HEK293 (cell line): ENCODE measurements at regions not wholly inside any gene's neighbourhood (a gene's known extent, or its start where the extent isn't known, plus 50 kb on each side); places are given as distances from the start of the nearest gene placed in this dataset.

Experiments used
- CTCF ChIA-PET: fragments of 350-600 bp; formaldehyde crosslinking; extraction: SDS; loops from one replicate; lab custom pipeline; 2021; ENCODE audit warnings: antibody characterized with exemption; lab: Yijun Ruan, JAX
- POLR2A ChIA-PET: fragments of 300-600 bp; formaldehyde crosslinking; extraction: SDS; loops from one replicate; lab custom pipeline; 2020; ENCODE audit warnings: antibody characterized with exemption, inconsistent platforms; lab: Yijun Ruan, JAX
- H3K27ac ChIP-seq: fragments of 200-500 bp; sonication (Bioruptor generic); 2 replicates; pipeline ENCODE4 v1.5.1; 2014; ENCODE audit warnings: low read depth, low read length, control low read depth, inconsistent platforms; ENCODE audit errors: extremely low read depth
- H3K36me3 ChIP-seq, 2 experiments: fragments of 200-500 bp in 1 of 2; sonication (Bioruptor generic) in 1 of 2; 1 replicate in 1 of 2; 2 replicates in 1 of 2; pipeline ENCODE4 v1.5.1; 2014 to 2017; ENCODE audit warnings: inconsistent platforms in 2 of 2, low read length in 2 of 2; ENCODE audit not compliant: control insufficient read depth in 2 of 2, insufficient read depth in 1 of 2
- H3K4me1 ChIP-seq: fragments of 200-500 bp; sonication (Bioruptor generic); 2 replicates; pipeline ENCODE4 v1.5.1; 2014; ENCODE audit warnings: mild to moderate bottlenecking, low read length, inconsistent platforms; ENCODE audit not compliant: control insufficient read depth, insufficient read depth
- H3K4me3 ChIP-seq: 2 replicates; pipeline ENCODE4 v1.5.1; 2011; ENCODE audit warnings: low read depth, mild to moderate bottlenecking, control low read depth, low read length, moderate library complexity
- H3K9me3 ChIP-seq: fragments of 200-500 bp; sonication (Bioruptor generic); 2 replicates; pipeline ENCODE4 v1.5.1; 2014; ENCODE audit warnings: low read depth, low read length, inconsistent platforms; ENCODE audit not compliant: control insufficient read depth, insufficient read depth
- GFI1B ChIP-seq: fragments of 450-650 bp; formaldehyde crosslinking; IDR thresholded peaks from 2 replicates; pipeline ENCODE4 v1.5.1; 2016; ENCODE audit warnings: missing biosample characterization, missing genetic modification characterization
- SALL2 ChIP-seq: fragments of 450-650 bp; formaldehyde crosslinking; IDR thresholded peaks from 2 replicates; pipeline ENCODE4 v1.5.0; 2017; ENCODE audit warnings: missing biosample characterization, mild to moderate bottlenecking, missing genetic modification characterization, borderline replicate concordance
- SCRT2 ChIP-seq: fragments of 450-650 bp; formaldehyde crosslinking; IDR thresholded peaks from 2 replicates; pipeline ENCODE4 v1.5.1; 2016; ENCODE audit warnings: missing biosample characterization, missing genetic modification characterization
- ZBTB1 ChIP-seq: fragments of 450-650 bp; formaldehyde crosslinking; IDR thresholded peaks from 2 replicates; pipeline ENCODE4 v1.5.1; 2016; ENCODE audit warnings: missing biosample characterization, missing genetic modification characterization
- ZNF121 ChIP-seq: fragments of 450-650 bp; formaldehyde crosslinking; IDR thresholded peaks from 2 replicates; pipeline ENCODE4 v1.5.1; 2016; ENCODE audit warnings: missing biosample characterization, missing genetic modification characterization
- ZNF133 ChIP-seq: fragments of 450-650 bp; formaldehyde crosslinking; IDR thresholded peaks from 2 replicates; pipeline ENCODE4 v1.5.1; 2016; ENCODE audit warnings: missing biosample characterization, missing genetic modification characterization
- ZNF175 ChIP-seq: fragments of 450-650 bp; formaldehyde crosslinking; IDR thresholded peaks from 2 replicates; pipeline ENCODE4 v1.5.1; 2016; ENCODE audit warnings: missing biosample characterization, missing genetic modification characterization
- ZNF2 ChIP-seq: fragments of 450-650 bp; formaldehyde crosslinking; IDR thresholded peaks from 2 replicates; pipeline ENCODE4 v1.5.1; 2016; ENCODE audit warnings: missing biosample characterization, missing genetic modification characterization
- ZNF292 ChIP-seq: fragments of 450-650 bp; formaldehyde crosslinking; IDR thresholded peaks from 2 replicates; pipeline ENCODE4 v1.5.1; 2016; ENCODE audit warnings: low read depth, missing biosample characterization, missing genetic modification characterization, borderline replicate concordance
- ZNF391 ChIP-seq: fragments of 450-650 bp; formaldehyde crosslinking; IDR thresholded peaks from 2 replicates; pipeline ENCODE4 v1.5.1; 2016; ENCODE audit warnings: low read depth, missing biosample characterization, missing genetic modification characterization, borderline replicate concordance
- ZNF433 ChIP-seq: fragments of 450-650 bp; formaldehyde crosslinking; IDR thresholded peaks from 2 replicates; pipeline ENCODE4 v1.5.1; 2016; ENCODE audit warnings: missing biosample characterization, missing genetic modification characterization, low read depth
- ZNF521 ChIP-seq: fragments of 450-650 bp; formaldehyde crosslinking; IDR thresholded peaks from 2 replicates; pipeline ENCODE4 v1.5.1; 2017; ENCODE audit warnings: missing biosample characterization, mild to moderate bottlenecking, missing genetic modification characterization
- ZNF549 ChIP-seq: fragments of 450-650 bp; IDR thresholded peaks from 2 replicates; pipeline ENCODE4 v1.5.1; 2018; ENCODE audit warnings: missing biosample characterization, missing genetic modification characterization, mild to moderate bottlenecking, inconsistent platforms, moderate library complexity
- ZNF621 ChIP-seq: fragments of 450-650 bp; formaldehyde crosslinking; IDR thresholded peaks from 2 replicates; pipeline ENCODE4 v1.5.1; 2017; ENCODE audit warnings: missing biosample characterization, missing genetic modification characterization
- ZNF629 ChIP-seq: fragments of 450-650 bp; formaldehyde crosslinking; IDR thresholded peaks from 2 replicates; pipeline ENCODE4 v1.5.1; 2017; ENCODE audit warnings: missing biosample characterization, missing genetic modification characterization
- ZNF658 ChIP-seq: fragments of 450-650 bp; formaldehyde crosslinking; IDR thresholded peaks from 2 replicates; pipeline ENCODE4; 2016; ENCODE audit warnings: missing biosample characterization, missing genetic modification characterization
- ZNF660 ChIP-seq: fragments of 450-650 bp; IDR thresholded peaks from 2 replicates; pipeline ENCODE4 v1.5.1; 2018; ENCODE audit warnings: missing biosample characterization, mild to moderate bottlenecking, missing genetic modification characterization
- ZNF677 ChIP-seq: fragments of 450-650 bp; IDR thresholded peaks from 2 replicates; pipeline ENCODE4 v1.5.0; 2018; ENCODE audit warnings: missing biosample characterization, mild to moderate bottlenecking, missing genetic modification characterization, moderate library complexity
- ZNF76 ChIP-seq: fragments of 450-650 bp; formaldehyde crosslinking; IDR thresholded peaks from 2 replicates; pipeline ENCODE4; 2016; ENCODE audit warnings: low read depth, missing biosample characterization, missing genetic modification characterization, borderline replicate concordance
- ZNF777 ChIP-seq: fragments of 450-650 bp; formaldehyde crosslinking; IDR thresholded peaks from 2 replicates; pipeline ENCODE4 v1.5.1; 2017; ENCODE audit warnings: missing biosample characterization, missing genetic modification characterization, borderline replicate concordance
- TF ChIP-seq, protein P1 (sequence below): fragments of 450-650 bp; formaldehyde crosslinking; IDR thresholded peaks from 2 replicates; pipeline ENCODE4 v1.5.1; 2016; ENCODE audit warnings: missing biosample characterization, missing genetic modification characterization
- TF ChIP-seq, protein P2 (sequence below): fragments of 450-650 bp; formaldehyde crosslinking; IDR thresholded peaks from 2 replicates; pipeline ENCODE4 v1.5.1; 2016; ENCODE audit warnings: missing biosample characterization, missing genetic modification characterization
- TF ChIP-seq, protein P3 (sequence below): fragments of 450-650 bp; formaldehyde crosslinking; IDR thresholded peaks from 2 replicates; pipeline ENCODE4 v1.5.1; 2016; ENCODE audit warnings: missing biosample characterization, missing genetic modification characterization
- TF ChIP-seq, protein P4 (sequence below): fragments of 450-650 bp; formaldehyde crosslinking; optimal IDR thresholded peaks from 2 replicates; pipeline ENCODE3; 2016; ENCODE audit warnings: missing biosample characterization, mild to moderate bottlenecking, missing genetic modification characterization

DNA sequence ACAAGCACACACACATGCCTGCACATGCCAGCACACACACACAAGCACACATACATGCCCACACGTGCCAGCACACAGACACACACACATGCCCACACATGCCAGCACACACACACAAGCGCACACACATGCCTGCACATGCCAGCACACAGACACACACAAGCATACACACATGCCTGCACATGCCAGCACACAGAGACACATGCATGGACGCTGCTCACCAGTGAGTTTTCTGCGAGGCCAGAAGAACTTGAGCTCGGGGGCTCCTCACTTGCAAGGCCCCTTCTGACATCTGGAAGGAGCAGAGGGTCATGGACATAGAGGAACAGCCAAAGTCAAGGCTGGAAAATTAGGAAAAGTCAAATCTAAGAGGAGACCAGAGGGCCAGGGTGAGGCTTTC, 61.2 kb upstream of the BCL11B start:
- Histone ChIP-seq H3K4me1 (no peaks in the 10 kb centered on the region), H3K27ac (no peak overlapping the region), H3K36me3 (no peaks in the 10 kb centered on the region), H3K4me3 (no peak overlapping the region), H3K9me3 (no peaks in the 10 kb centered on the region)
- POLR2A ChIA-PET = no interaction called here
- CTCF ChIA-PET = no interaction called here
- TF ChIP-seq ZNF292 (no peak), ZNF660 (tag by site-specific recombination) (no peak), ZNF521 (tag by site-specific recombination) (no peak), GFI1B (tag by site-specific recombination) (no peak)
- TF ChIP-seq, protein P1, sequence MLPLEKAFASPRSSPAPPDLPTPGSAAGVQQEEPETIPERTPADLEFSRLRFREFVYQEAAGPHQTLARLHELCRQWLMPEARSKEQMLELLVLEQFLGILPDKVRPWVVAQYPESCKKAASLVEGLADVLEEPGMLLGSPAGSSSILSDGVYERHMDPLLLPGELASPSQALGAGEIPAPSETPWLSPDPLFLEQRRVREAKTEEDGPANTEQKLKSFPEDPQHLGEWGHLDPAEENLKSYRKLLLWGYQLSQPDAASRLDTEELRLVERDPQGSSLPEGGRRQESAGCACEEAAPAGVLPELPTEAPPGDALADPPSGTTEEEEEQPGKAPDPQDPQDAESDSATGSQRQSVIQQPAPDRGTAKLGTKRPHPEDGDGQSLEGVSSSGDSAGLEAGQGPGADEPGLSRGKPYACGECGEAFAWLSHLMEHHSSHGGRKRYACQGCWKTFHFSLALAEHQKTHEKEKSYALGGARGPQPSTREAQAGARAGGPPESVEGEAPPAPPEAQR = no peak

DNA sequence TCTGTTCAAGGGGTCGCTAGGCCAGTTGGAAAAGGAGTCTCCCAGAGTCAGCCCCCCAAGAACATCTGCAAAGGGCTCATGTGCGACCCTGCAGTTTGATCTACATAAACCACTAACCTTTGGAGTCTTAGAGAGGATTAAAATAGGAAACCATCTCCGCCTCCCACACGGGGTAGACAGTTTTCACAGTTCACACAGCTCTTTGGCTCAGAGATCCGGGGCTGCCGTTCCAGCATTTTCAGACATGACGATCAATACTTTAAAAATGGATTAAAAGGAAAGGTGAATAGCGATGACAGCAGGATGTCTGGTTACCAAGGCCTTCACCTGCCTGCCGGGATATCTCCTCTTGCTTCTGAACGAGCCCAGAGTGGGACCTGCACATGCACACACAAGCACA, 59.8 kb upstream of the BCL11B start:
- H3K27ac ChIP-seq = no peak overlapping the region
- POLR2A ChIA-PET = no interaction called here
- no peaks in the 10 kb centered on the region for H3K4me1 ChIP-seq
- H3K36me3 ChIP-seq = no peaks in the 10 kb centered on the region
- CTCF ChIA-PET = no interaction called here
- TF ChIP-seq SCRT2 (tag by site-specific recombination) (no peak), ZNF677 (no peak), ZNF549 (tag by site-specific recombination) (no peak), ZNF76 (tag by site-specific recombination) (no peak), ZNF777 (no peak), ZNF133 (tag by site-specific recombination) (no peak), ZNF175 (no peak), ZNF660 (tag by site-specific recombination) (no peak), ZNF121 (no peak), ZNF658 (no peak), SALL2 (tag by site-specific recombination) (no peak), ZNF629 (tag by site-specific recombination) (no peak), ZNF433 (tag by site-specific recombination) (no peak), ZBTB1 (no peak), ZNF621 (no peak), ZNF2 (tag by site-specific recombination) (no peak), ZNF391 (no peak)
- TF ChIP-seq, protein P2, sequence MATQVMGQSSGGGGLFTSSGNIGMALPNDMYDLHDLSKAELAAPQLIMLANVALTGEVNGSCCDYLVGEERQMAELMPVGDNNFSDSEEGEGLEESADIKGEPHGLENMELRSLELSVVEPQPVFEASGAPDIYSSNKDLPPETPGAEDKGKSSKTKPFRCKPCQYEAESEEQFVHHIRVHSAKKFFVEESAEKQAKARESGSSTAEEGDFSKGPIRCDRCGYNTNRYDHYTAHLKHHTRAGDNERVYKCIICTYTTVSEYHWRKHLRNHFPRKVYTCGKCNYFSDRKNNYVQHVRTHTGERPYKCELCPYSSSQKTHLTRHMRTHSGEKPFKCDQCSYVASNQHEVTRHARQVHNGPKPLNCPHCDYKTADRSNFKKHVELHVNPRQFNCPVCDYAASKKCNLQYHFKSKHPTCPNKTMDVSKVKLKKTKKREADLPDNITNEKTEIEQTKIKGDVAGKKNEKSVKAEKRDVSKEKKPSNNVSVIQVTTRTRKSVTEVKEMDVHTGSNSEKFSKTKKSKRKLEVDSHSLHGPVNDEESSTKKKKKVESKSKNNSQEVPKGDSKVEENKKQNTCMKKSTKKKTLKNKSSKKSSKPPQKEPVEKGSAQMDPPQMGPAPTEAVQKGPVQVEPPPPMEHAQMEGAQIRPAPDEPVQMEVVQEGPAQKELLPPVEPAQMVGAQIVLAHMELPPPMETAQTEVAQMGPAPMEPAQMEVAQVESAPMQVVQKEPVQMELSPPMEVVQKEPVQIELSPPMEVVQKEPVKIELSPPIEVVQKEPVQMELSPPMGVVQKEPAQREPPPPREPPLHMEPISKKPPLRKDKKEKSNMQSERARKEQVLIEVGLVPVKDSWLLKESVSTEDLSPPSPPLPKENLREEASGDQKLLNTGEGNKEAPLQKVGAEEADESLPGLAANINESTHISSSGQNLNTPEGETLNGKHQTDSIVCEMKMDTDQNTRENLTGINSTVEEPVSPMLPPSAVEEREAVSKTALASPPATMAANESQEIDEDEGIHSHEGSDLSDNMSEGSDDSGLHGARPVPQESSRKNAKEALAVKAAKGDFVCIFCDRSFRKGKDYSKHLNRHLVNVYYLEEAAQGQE (tag by site-specific recombination) = no peak
- TF ChIP-seq, protein P3, sequence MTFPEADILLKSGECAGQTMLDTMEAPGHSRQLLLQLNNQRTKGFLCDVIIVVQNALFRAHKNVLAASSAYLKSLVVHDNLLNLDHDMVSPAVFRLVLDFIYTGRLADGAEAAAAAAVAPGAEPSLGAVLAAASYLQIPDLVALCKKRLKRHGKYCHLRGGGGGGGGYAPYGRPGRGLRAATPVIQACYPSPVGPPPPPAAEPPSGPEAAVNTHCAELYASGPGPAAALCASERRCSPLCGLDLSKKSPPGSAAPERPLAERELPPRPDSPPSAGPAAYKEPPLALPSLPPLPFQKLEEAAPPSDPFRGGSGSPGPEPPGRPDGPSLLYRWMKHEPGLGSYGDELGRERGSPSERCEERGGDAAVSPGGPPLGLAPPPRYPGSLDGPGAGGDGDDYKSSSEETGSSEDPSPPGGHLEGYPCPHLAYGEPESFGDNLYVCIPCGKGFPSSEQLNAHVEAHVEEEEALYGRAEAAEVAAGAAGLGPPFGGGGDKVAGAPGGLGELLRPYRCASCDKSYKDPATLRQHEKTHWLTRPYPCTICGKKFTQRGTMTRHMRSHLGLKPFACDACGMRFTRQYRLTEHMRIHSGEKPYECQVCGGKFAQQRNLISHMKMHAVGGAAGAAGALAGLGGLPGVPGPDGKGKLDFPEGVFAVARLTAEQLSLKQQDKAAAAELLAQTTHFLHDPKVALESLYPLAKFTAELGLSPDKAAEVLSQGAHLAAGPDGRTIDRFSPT (tag by site-specific recombination) = no peak
- TF ChIP-seq, protein P4, sequence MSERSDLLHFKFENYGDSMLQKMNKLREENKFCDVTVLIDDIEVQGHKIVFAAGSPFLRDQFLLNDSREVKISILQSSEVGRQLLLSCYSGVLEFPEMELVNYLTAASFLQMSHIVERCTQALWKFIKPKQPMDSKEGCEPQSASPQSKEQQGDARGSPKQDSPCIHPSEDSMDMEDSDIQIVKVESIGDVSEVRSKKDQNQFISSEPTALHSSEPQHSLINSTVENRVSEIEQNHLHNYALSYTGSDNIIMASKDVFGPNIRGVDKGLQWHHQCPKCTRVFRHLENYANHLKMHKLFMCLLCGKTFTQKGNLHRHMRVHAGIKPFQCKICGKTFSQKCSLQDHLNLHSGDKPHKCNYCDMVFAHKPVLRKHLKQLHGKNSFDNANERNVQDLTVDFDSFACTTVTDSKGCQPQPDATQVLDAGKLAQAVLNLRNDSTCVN (tag by site-specific recombination) = no peak
- no peaks in the 10 kb centered on the region for H3K9me3 ChIP-seq
- no peak overlapping the region for H3K4me3 ChIP-seq
